HK-2 (cell line): ENCODE measurements at regions not wholly inside any gene's neighbourhood (a gene's known extent, or its start where the extent isn't known, plus 50 kb on each side); places are given as distances from the start of the nearest gene placed in this dataset.

Source experiments
- DNase-seq: peaks from one replicate; pipeline ENCODE4 v3.0.0-alpha.2; 2018; ENCODE audit not compliant: unreplicated experiment

- no peak for DNase-seq
Observed at GRCh38 chr13:105147461-105147860, 1388.0 kb downstream of the EFNB2 start.

- no peak for DNase-seq
Observed at GRCh38 chr13:105144936-105145335, 1390.5 kb downstream of the EFNB2 start.

- DNase-seq, result no peak
Observed at GRCh38 chr13:105144020-105144419, 1391.4 kb downstream of the EFNB2 start.

GRCh38 chr13:105142556-105142955, 1392.9 kb downstream of the EFNB2 start:
- DNase-seq, result no peak

GRCh38 chr13:105139380-105140285, 1395.8 kb downstream of the EFNB2 start:
- DNase-seq, result no peak

GRCh38 chr13:105139048-105139379, 1396.4 kb downstream of the EFNB2 start:
- no peak for DNase-seq

- no peak for DNase-seq
Observed at GRCh38 chr13:105135852-105136615, 1399.4 kb downstream of the EFNB2 start.

GRCh38 chr13:105127732-105128131, 1407.7 kb downstream of the EFNB2 start:
- no peak for DNase-seq

GRCh38 chr13:105121221-105121620, 1414.2 kb downstream of the EFNB2 start:
- no peak for DNase-seq

GRCh38 chr13:105118426-105118985, 1417.0 kb downstream of the EFNB2 start:
- no peak for DNase-seq

GRCh38 chr13:105116966-105117365, 1418.5 kb downstream of the EFNB2 start:
- DNase-seq, result no peak

- no peak for DNase-seq
Observed at GRCh38 chr13:105112561-105112960, 1422.9 kb downstream of the EFNB2 start.

- no peak for DNase-seq
Observed at GRCh38 chr13:105107781-105108180, 1427.7 kb downstream of the EFNB2 start.

- DNase-seq, result no peak
Observed at GRCh38 chr13:105105471-105105870, 1430.0 kb downstream of the EFNB2 start.

GRCh38 chr13:105097521-105097920, 1437.9 kb downstream of the EFNB2 start:
- no peak for DNase-seq

GRCh38 chr13:105089858-105090643, 1445.4 kb downstream of the EFNB2 start:
- no peak for DNase-seq

GRCh38 chr13:105087945-105088344, 1447.5 kb downstream of the EFNB2 start:
- DNase-seq, result no peak

- no peak for DNase-seq
Observed at GRCh38 chr13:105084931-105085330, 1450.5 kb downstream of the EFNB2 start.

- no peak for DNase-seq
Observed at GRCh38 chr13:105083992-105084391, 1451.5 kb downstream of the EFNB2 start.

- DNase-seq, result no peak
Observed at GRCh38 chr13:105074755-105075154, 1460.7 kb downstream of the EFNB2 start.

- DNase-seq, result no peak
Observed at GRCh38 chr13:105073041-105073440, 1462.4 kb downstream of the EFNB2 start.

GRCh38 chr13:105070452-105070851, 1465.0 kb downstream of the EFNB2 start:
- no peak for DNase-seq
